Superior temporal gyrus (tissue), 1 donor: ENCODE measurements at regions not wholly inside any gene's neighbourhood (a gene's known extent, or its start where the extent isn't known, plus 50 kb on each side); places are given as distances from the start of the nearest gene placed in this dataset.
"Not testable (repeated sequence)": the region's sequence is repeated elsewhere in the genome, so short reads cannot be mapped to it uniquely, and the experiment has no call there.

Source experiments
- DNase-seq: peaks from one replicate; pipeline ENCODE4 v3.0.0-alpha.2; 2016; ENCODE audit errors: extremely low spot score

- no peak for DNase-seq
These were observed 87.7 kb downstream of the IYD start for GRCh38 chr6:150456466-150456865.

GRCh38 chr6:150456902-150457643, 88.3 kb downstream of the IYD start:
- no peak for DNase-seq

- DNase-seq: no peak
These were observed 89.8 kb downstream of the IYD start for GRCh38 chr6:150458579-150458978.

- no peak for DNase-seq
These were observed 95.0 kb downstream of the IYD start for GRCh38 chr6:150463852-150464251.

- DNase-seq: no peak
These were observed 96.2 kb downstream of the IYD start for GRCh38 chr6:150464966-150465365.

- DNase-seq: no peak
These were observed 96.8 kb downstream of the IYD start for GRCh38 chr6:150465610-150466009.

GRCh38 chr6:150466196-150466595, 97.4 kb downstream of the IYD start:
- DNase-seq: no peak

- DNase-seq: no peak
These were observed 101.3 kb downstream of the IYD start for GRCh38 chr6:150470131-150470530.

GRCh38 chr6:150470960-150471665, 102.3 kb downstream of the IYD start:
- no peak for DNase-seq

GRCh38 chr6:150478656-150479545, 110.1 kb downstream of the IYD start:
- no peak for DNase-seq

- DNase-seq: no peak
These were observed 114.1 kb downstream of the IYD start for GRCh38 chr6:150482883-150483409.

- DNase-seq: no peak
These were observed 114.3 kb upstream of the PLEKHG1 start for GRCh38 chr6:150485161-150485958.

GRCh38 chr6:150486048-150486447, 113.6 kb upstream of the PLEKHG1 start:
- DNase-seq: no peak

GRCh38 chr6:150490586-150490985, 109.1 kb upstream of the PLEKHG1 start:
- no peak for DNase-seq

GRCh38 chr6:150491131-150491810, 108.4 kb upstream of the PLEKHG1 start:
- no peak for DNase-seq

GRCh38 chr6:150491811-150492172, 107.9 kb upstream of the PLEKHG1 start:
- DNase-seq: no peak

- no peak for DNase-seq
These were observed 107.2 kb upstream of the PLEKHG1 start for GRCh38 chr6:150492507-150492906.

GRCh38 chr6:150492941-150493340, 106.7 kb upstream of the PLEKHG1 start:
- no peak for DNase-seq

GRCh38 chr6:150493552-150493951, 106.1 kb upstream of the PLEKHG1 start:
- DNase-seq: not testable (repeated sequence)

GRCh38 chr6:150494241-150494640, 105.4 kb upstream of the PLEKHG1 start:
- DNase-seq: no peak

GRCh38 chr6:150495126-150495525, 104.6 kb upstream of the PLEKHG1 start:
- no peak for DNase-seq
